Urinary bladder (tissue), 3 donors: ENCODE measurements at regions not wholly inside any gene's neighbourhood (a gene's known extent, or its start where the extent isn't known, plus 50 kb on each side); places are given as distances from the start of the nearest gene placed in this dataset.

ENCODE experiments used
- DNase-seq: peaks from one replicate; pipeline ENCODE4 v3.0.0-alpha.2; 2015; ENCODE audit errors: extremely low spot score
- H3K27ac ChIP-seq: one replicate; pipeline ENCODE4 v1.5.1; 2013; ENCODE audit warnings: low read depth, mild to moderate bottlenecking, moderate library complexity
- H3K36me3 ChIP-seq: one replicate; pipeline ENCODE4 v1.6.1; 2013; ENCODE audit warnings: mild to moderate bottlenecking, moderate library complexity; ENCODE audit not compliant: insufficient read depth
- H3K4me1 ChIP-seq: one replicate; pipeline ENCODE4 v1.6.1; 2013; ENCODE audit warnings: mild to moderate bottlenecking, moderate library complexity; ENCODE audit not compliant: insufficient read depth
- H3K4me3 ChIP-seq: one replicate; pipeline ENCODE4 v1.5.1; 2013; ENCODE audit warnings: low read depth, low read length
- WGBS: extraction: QIAGEN DNeasy Blood & Tissue Kit; methylation state at CpG from one replicate; pipeline ENCODE4 v1.1.7; 2013; 5-methylcytosine and 5-hydroxymethylcytosine counted together
- donor health status: healthy with polysubstance abuse.
- donor health status: healthy.

DNA sequence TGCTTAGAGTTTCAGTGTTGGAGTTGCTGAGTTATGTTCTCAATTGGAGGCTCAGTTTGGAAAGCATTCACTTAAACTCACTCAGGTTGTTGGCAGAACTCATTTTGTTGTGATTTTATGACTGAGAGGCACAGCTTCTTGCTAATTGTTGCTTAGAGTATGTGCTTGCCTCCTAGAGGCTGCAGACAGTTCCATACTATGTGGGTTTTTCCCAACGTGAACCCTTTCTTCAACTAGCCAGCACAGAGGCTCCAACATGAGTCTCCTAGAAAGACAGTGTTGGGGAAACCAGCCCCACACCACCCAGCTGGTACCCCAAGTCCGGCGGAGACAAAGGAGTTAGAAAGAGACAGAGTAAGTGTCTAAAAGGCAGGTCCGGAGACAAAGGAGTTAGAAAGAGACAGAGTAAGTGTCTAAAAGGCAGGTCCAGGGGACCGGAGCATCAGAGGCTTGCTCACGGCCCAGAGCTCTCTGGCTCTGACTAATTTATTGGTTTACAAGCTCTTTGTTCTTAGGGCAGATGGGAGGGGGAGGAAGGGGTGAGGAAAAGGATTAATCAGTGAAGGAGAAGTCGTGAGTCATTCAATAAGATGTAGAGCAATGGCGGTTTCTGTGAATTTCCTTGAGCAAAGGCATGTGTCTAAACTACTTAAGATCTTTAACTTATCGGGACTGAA is 999.7 kb upstream of the LRRTM1 start:
- no peak for DNase-seq
- Histone ChIP-seq H3K36me3 (no peaks in the 10 kb centered on the region), H3K4me1 (no peaks in the 10 kb centered on the region), H3K27ac (no peak overlapping the region), H3K4me3 (no peak overlapping the region)
- WGBS = 36% methylated on average over 9 of the region's 9 CpGs

DNA sequence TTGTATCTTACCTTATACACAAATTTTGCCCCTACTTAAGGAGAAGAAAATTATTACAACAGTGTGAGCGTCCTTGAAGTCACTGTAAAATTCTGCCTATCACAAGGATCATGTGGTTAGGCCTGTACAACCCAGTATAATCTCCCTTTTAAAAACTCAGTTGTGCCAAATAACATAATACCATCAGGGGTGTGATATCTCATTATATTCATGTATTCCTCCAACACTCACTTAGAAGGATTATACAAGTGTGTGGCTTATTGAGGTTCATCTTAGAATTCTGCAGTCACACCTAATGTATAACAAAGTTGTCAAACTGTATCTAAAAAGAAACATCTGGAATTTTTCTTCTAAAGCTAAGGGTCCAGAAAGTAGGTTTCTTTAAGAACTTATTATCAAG is 998.8 kb upstream of the LRRTM1 start:
- H3K36me3 ChIP-seq = no peaks in the 10 kb centered on the region
- 63% methylated on average over 1 of the region's 1 CpG for WGBS
- no peak for DNase-seq

DNA sequence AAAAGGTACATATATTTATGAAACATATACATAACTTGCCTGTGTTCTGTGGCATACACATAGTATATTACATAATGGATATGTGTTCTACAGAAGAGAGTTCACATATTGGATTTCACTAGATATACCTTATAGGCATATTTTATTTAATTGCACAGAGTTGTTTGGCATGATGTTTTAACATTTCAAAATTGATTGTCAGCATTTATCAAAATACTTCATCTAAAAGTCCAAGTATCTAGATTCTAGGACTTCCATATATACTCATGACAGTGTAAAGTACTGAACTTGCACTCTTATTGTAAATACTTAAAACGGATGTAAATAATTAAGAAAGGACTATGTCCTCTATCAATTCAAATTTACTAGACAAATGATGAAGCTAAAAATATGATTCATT is 995.3 kb upstream of the LRRTM1 start:
- DNase-seq = no peak

More for the DNA sequence above, 998.8 kb upstream of the LRRTM1 start:
- no peaks in the 10 kb centered on the region for H3K4me1 ChIP-seq
- H3K4me3 ChIP-seq = no peak overlapping the region
- H3K27ac ChIP-seq = no peak overlapping the region

DNA sequence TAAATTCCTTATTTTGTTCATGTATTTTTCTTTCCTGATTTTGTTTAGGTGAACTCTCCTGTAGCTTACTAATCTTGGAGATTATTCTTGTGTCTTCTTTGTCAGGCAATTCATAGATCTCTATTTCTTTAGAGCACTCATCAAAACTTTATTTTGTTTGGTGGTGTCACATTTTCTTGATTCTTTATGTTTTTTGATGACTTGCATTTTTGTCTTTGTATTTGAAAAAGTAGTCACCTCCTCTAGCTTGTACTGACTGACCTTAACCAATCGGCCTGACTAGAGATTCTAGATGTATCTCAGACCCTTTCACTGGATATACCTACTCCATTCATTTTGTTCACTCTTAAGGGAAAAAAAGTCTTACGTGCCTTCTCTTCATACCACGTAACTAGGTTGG is 986.3 kb upstream of the LRRTM1 start:
- no peak overlapping the region for H3K27ac ChIP-seq
- H3K4me3 ChIP-seq = no peak overlapping the region
- H3K36me3 ChIP-seq = no peaks in the 10 kb centered on the region
- 92% methylated on average over 3 of the region's 3 CpGs for WGBS
- no peaks in the 10 kb centered on the region for H3K4me1 ChIP-seq
- no peak for DNase-seq

More for the DNA sequence above, 995.3 kb upstream of the LRRTM1 start:
- Histone ChIP-seq H3K36me3 (no peaks in the 10 kb centered on the region), H3K4me3 (no peak overlapping the region), H3K4me1 (no peaks in the 10 kb centered on the region), H3K27ac (no peak overlapping the region)
- 83% methylated on average over 1 of the region's 1 CpG for WGBS

DNA sequence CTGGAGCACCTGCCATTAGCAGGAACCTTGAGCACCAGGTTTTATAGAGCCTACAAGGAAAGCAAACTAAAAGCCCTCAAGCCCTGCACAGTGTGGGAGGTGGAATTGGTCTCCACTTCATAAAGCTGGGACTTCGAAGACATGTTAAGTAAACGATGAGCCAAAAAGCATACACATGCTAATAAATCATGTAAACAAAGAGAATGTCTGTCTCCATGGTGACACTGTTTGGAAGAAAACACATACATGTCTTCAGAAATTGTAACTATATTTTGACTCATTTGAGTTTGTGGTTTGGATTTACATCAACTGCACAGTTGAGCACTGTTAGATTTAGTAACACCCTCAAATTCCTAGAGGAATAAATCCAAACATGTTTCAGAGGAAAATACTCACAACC is 978.5 kb upstream of the LRRTM1 start:
- H3K4me1 ChIP-seq = no peaks in the 10 kb centered on the region
- no peak overlapping the region for H3K27ac ChIP-seq
- H3K36me3 ChIP-seq = no peaks in the 10 kb centered on the region
- H3K4me3 ChIP-seq = no peak overlapping the region
- 11% methylated on average over 2 of the region's 2 CpGs for WGBS
- no peak for DNase-seq

DNA sequence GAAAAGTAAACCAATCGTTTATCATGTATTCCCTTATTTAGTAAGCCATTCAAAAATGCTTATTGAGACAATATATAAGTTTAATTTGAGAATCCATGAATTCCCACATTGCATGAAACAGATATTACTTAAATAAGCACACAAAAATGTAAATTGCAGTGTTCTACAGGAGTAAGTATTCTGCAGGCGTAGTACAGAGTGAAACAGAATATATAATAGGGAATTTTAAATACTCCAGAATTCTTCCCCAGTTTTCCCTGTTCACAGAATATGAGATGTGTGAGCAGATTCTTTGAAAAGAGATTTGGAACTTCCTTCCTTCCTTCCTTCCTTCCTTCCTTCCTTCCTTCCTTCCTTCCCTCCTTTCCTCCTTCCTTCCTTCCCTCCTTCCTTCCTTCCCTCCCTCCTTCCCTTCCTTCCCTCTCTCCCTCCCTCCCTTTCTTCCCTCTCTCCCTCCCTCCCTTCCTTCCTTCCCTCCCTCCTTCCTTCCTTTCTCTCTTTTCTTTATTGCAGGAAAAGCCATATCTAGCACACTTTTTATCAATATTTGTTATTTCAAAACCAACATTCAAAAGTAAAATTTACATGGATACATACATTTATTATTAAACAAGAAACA is 977.7 kb upstream of the LRRTM1 start:
- Histone ChIP-seq H3K4me1 (no peaks in the 10 kb centered on the region), H3K36me3 (no peaks in the 10 kb centered on the region), H3K27ac (no peak overlapping the region), H3K4me3 (no peak overlapping the region)
- WGBS = 91% methylated on average over 2 of the region's 2 CpGs
- DNase-seq = no peak

DNA sequence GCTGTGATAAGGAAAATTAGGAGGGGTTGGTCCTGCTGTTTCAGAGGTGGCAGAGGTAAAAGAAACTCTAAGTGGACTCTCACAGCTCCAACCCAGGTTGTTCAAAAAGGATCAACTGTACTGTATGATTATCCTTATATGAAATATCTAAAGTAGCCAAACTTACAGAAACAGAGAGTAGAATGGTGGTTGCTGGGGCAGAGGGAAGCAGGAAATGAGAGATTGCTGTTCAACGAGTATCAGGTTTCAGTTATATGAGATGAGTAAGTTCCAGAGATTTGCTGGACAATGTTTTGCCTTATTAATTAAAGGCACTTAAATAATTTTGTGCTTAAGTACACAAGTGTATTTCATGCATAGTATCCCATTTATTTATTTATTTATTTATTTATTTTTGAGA is 972.0 kb upstream of the LRRTM1 start:
- H3K4me3 ChIP-seq = no peak overlapping the region
- H3K36me3 ChIP-seq = no peaks in the 10 kb centered on the region
- 83% methylated on average over 1 of the region's 1 CpG for WGBS
- DNase-seq = no peak
- H3K27ac ChIP-seq = no peak overlapping the region
- no peaks in the 10 kb centered on the region for H3K4me1 ChIP-seq

DNA sequence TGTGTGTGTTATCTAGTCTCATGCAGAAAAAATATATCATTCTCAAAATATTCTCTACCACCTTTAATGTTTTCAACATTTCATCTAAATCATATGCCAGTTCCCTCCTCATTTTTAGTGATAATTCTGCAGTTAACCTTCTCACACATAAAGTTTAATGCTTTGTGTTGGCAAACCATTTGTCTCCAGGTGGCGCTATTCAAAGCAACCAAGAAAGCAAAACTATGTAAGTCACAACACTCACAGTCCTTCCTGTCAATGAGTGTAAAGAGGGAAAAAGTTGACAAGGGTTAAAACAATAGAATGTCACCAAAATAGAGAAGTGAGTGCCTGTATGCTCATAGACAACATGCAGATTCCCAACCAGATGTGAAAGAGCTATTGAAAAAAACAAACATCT is 961.6 kb upstream of the LRRTM1 start:
- no peak overlapping the region for H3K27ac ChIP-seq
- H3K36me3 ChIP-seq = no peaks in the 10 kb centered on the region
- 6% methylated on average over 1 of the region's 1 CpG for WGBS
- DNase-seq = no peak
- no peak overlapping the region for H3K4me3 ChIP-seq
- H3K4me1 ChIP-seq = no peaks in the 10 kb centered on the region

DNA sequence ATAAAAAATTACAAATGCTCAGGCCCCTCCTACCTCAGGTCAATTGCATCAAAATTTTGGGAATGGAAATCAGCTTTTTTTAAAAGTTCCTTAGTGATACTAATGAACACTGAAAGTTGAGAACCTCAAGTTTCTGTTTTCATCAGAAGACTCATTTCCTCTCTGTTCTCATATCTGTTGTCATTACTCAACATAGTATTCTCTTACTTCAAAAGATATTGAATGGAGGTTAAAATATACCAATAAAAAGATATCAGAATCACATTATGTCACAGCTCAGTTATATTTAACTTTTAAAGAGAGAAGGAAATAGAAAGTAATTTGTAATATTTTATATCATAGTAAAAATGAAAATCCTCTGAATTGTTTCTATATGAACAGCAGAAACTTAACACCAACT is 959.4 kb upstream of the LRRTM1 start:
- Histone ChIP-seq H3K4me3 (no peak overlapping the region), H3K4me1 (no peaks in the 10 kb centered on the region), H3K36me3 (no peaks in the 10 kb centered on the region), H3K27ac (no peak overlapping the region)
- no peak for DNase-seq

DNA sequence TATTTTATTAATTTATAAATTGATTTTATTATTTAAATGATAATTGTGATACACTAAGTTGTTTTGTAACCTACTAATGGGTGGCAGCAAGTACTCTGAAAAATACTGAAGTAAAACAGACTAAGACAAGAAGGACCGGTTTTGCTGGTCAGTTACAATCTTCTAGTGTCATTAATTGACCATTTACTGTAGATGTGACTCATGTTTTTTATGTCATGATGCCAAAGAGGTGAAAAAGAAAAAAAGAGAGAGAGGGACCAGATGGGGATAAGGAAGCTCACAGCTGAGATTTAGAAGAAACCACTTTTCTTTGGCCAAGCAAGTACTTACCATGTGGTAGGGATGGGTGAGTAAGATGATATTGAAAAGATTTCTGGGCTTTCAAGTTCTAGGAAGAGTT is 955.8 kb upstream of the LRRTM1 start:
- 82% methylated on average over 1 of the region's 1 CpG for WGBS
- Histone ChIP-seq H3K36me3 (no peaks in the 10 kb centered on the region), H3K27ac (no peak overlapping the region), H3K4me3 (no peak overlapping the region), H3K4me1 (no peaks in the 10 kb centered on the region)
- DNase-seq = no peak

DNA sequence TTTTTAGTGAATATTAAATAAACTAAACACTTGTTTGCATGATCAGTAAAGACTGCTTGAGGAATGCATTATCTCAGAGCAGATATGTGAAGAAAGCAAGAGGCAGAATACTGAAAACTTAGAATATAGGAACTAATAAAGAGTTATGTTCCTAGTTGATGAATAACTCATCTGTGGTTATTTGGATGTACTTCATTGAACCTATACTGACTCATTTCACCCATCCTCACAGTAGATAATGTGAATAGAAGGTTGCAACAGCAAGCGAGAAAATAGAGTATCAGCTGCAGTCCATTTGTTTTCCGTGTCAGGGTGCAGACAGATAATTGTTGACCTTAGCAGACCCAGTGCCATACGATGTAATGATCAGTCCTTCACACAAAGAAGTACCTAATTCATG is 945.7 kb upstream of the LRRTM1 start:
- H3K4me1 ChIP-seq = no peaks in the 10 kb centered on the region
- 79% methylated on average over 3 of the region's 3 CpGs for WGBS
- H3K4me3 ChIP-seq = no peak overlapping the region
- H3K36me3 ChIP-seq = no peaks in the 10 kb centered on the region
- DNase-seq = no peak
- no peak overlapping the region for H3K27ac ChIP-seq

DNA sequence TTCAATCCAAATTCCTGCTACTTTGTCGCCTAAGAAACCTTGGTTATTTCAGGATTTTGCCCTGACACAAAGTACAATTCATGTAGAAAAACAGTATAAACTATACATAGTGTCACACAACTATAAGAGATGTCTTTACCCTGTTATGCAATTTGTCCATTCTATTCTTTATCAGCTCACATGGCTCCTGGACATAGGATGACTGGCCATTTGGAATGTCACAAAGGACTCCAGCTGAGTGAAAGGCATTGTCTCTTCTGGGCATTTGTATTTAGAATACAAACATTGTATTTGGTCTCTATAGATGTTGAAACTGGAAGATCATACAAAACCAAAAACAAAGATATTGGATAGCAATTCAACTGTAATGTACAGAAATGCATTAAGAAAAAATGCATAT is 944.6 kb upstream of the LRRTM1 start:
- 84% methylated on average over 1 of the region's 1 CpG for WGBS
- Histone ChIP-seq H3K4me3 (no peak overlapping the region), H3K36me3 (no peaks in the 10 kb centered on the region), H3K27ac (no peak overlapping the region), H3K4me1 (no peaks in the 10 kb centered on the region)
- DNase-seq = no peak

DNA sequence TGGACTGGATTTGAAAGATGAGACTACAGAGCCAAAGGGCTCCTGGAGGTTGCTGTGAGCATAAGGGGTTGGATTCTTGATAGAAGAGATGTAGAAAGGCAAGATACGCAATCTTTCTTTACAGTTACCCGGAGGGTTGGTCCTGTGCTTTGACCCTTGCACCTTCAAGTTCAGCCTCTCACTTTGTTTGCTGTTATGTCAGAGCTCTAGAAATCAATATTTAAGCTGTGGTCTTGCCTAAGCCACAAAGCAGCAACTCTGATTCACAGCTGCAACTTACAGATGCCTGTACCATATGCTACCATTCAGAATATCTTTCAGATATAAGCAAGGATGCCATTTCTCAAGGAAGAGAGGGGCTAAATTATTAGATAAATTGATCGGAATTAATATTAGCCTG is 943.1 kb upstream of the LRRTM1 start:
- H3K4me1 ChIP-seq = no peaks in the 10 kb centered on the region
- no peak overlapping the region for H3K27ac ChIP-seq
- H3K36me3 ChIP-seq = no peaks in the 10 kb centered on the region
- no peak for DNase-seq
- no peak overlapping the region for H3K4me3 ChIP-seq
- WGBS = 90% methylated on average over 3 of the region's 3 CpGs

DNA sequence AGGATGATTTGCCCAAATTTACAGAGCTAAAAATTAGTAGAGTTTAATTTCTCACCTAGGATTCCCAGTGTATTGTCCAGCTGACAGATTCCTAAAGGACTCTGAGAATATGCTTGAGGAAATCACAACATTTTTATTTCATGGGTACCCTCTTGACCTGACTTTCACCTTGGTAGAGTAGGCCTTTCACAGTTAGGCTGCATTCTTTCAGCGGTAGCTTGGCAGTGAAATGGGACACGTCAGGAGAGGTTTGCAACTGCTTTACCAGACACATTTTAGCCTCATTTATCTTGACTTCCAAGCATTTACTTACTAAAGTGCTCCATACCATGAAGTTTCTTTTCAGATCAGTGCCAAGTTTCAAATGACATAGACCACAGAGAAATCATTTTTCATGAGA is 937.9 kb upstream of the LRRTM1 start:
- H3K36me3 ChIP-seq = no peaks in the 10 kb centered on the region
- WGBS = 74% methylated on average over 2 of the region's 2 CpGs
- no peak for DNase-seq

DNA sequence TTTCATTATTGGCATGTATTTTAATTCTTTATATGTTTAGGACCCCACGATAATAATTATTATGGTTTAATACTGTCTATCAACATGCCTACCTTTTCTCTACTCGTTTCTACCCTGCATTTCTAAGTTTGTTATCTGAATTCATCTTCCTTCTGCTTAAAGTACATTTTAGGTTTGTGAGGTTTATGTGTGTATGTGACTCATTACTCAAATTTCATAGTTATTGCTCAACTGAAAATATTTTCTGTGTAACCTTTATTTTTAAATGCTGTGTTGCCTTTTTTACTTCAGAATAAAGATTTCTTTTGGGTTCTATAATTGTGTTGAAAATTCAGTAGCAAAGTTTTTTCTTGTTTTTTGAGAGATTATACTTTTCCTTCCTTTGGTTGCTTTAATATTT is 933.9 kb upstream of the LRRTM1 start:
- Histone ChIP-seq H3K4me3 (no peak overlapping the region), H3K36me3 (no peaks in the 10 kb centered on the region), H3K27ac (no peak overlapping the region), H3K4me1 (no peaks in the 10 kb centered on the region)
- no peak for DNase-seq
- WGBS = 60% methylated on average over 2 of the region's 2 CpGs

More for the DNA sequence above, 937.9 kb upstream of the LRRTM1 start:
- Histone ChIP-seq H3K4me1 (no peaks in the 10 kb centered on the region), H3K27ac (no peak overlapping the region), H3K4me3 (no peak overlapping the region)
